GM21825 (cell line): ENCODE measurements at regions not wholly inside any gene's neighbourhood (a gene's known extent, or its start where the extent isn't known, plus 50 kb on each side); places are given as distances from the start of the nearest gene placed in this dataset.
"Not testable (repeated sequence)": the region's sequence is repeated elsewhere in the genome, so short reads cannot be mapped to it uniquely, and the experiment has no call there.

Experiments
- ATAC-seq: cut with Tn5 transposase; IDR thresholded peaks from one replicate; pipeline ENCODE4 v1.9.1; 2021; ENCODE audit warnings: mild to moderate bottlenecking, moderate library complexity; ENCODE audit not compliant: unreplicated experiment

DNA sequence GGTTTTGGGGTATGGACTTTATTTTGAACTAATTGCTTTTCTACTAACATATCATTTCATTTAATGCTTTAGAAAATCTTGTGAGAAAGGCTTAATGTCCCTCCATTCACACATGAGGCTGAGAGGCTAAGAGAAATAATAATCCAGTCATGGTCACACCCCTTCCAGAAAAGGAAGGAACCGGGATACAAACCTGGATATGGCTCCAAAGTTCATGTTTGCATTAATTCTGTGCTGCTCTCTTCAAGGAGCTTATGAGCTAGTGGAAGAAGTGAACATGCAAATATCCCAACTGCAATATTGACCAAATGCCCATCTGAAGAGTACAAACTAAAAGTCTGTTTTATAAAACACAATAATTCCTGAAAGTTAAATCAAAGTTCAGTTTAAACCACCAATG lies 732.1 kb upstream of the RIOK2 start:
- no peak for ATAC-seq

DNA sequence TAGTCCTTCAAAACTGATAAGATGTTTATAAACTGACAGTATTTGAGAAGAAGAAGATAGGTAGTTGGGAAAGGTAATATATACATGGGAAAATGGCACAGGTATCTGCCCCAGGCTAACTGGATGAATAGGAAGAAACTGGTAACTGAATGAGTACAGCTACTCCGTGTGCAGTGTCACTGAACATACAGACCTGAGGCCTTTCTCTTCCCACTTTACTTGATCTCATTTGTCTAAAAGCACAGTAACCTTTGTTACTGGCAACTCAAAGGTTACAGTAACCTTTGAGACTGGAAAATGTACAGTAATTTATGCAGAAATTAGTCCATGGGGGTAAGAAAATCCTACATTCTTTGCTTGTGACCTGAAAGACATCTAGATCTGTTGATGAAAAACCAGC lies 735.0 kb upstream of the RIOK2 start:
- no peak for ATAC-seq

DNA sequence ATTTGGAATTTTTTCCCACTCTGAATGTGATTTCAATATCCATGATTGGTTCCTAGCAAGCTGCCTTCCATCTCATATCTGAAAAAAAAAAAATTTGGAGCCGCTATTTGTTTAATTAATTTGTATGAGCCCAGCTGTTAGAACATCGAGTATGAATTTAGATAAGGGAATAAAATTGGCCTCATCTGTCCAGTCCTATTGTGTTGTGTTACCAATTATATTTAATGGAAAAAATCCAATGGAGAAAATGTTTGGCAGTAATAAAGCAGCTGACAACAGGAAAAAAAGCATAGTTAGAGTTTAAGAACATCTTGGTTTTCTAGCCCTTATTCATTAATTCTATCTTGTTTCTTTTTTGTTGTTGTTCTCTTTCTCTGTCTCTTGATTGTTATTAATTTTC lies 735.6 kb upstream of the RIOK2 start:
- ATAC-seq = no peak

DNA sequence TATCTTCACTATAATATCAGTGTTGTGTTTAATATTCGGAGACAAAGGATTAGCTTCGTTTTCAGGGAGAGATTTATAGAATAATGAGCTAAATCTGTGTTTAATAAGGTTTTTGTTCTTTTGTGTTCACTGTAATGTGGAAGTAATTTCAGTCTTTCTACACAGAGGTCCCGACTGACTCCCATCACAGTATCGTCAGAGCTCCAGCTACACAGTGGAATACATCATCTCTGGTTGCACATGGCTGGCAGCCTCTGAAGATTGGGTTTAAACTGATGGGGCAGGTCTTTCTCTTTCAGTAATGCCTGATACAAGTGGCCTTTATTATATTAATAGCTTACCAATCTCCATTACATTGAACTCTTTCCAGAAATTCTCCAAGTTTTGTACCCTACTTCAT lies 736.7 kb upstream of the RIOK2 start:
- no peak for ATAC-seq

DNA sequence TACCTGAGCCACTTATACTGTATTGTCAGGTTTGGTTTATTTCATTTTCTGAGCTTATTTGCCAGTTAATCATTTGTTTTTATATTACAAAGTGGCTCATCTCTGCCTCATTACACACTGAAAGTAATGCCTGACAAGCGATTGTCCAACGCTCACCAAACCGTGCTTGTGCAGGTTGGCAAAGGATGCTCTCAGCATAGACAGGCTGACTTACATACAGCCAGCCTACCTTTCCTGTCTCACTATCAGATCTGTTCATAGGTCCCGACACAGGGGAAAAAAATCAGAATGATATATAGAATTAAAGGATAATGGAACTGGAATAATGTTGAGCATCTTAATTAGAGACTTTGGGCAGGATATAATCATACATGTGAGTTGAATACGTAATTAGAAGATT lies 739.7 kb upstream of the RIOK2 start:
- no peak for ATAC-seq

DNA sequence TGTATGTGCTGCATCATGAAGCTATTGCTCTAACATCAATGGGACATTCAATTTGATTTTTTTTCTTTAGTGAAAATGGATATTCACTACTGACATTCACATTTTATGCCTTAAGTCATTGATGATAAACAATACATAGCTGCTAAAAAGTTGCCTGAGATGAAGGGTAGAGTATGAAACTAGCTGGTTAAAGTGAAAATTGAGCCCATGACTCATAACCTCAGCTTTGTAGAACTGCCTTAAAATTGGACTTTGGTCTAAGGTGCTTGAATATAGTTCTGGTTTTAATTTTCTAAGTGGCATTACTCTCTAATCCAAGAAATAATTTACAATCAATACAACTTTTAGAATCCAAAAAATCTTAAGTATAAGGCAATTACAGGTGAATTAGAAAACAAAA lies 740.4 kb upstream of the RIOK2 start:
- peak; percentile 51 for ATAC-seq

DNA sequence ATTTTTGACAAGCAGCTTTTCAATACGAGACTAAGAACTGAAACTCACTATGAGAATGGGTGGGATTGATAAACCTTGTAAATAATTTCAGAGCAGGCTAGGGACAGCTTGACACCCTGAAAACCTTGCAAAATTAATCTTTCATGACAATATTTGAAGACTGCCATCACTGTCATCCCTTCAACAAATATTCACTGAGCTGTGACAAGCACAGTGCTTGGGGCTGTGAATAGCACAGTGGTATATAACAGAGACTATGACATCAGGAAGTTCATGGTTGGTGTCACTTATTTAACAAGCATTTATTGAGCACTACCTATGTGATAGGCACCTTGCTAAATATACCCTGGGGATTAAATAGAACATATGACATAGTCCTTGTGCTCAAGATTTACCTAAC lies 741.0 kb upstream of the RIOK2 start:
- ATAC-seq = peak; percentile 70

DNA sequence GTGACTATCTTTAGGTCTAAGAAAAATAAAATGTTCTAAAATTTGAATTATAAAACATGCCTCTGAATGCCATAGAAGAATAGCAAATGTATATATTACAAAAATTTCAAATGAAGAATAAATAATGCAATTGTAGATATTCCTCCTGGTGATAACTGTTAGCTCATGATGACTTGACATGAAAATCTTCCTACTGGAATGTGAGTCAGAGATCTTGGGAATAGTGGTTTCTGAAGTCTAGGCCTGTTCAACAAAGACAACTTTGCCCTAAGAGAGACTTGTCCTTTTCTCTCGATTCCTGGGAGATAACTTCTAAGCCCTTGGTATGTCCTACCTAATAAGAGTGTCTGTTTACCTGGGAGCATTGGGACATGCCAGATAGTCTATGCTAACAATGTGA lies 746.3 kb upstream of the RIOK2 start:
- ATAC-seq = no peak

DNA sequence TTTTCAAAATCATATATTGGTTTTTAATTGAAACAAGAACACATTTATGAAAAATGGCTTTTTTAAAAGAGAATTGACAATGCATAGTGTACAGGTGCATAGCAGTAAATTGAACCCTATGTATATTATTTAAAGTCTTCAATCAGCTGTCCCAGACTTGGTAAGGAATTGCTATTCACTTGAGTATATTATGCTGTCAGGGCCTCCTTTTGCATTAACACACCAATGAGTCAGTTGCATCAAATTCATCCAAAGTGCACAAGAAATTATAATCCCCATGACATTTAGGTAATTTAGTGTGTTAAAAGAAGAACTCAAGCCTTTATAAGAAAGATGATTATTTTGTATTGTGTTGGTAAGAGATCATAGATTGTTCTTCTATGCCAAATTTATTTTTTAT lies 748.8 kb upstream of the RIOK2 start:
- ATAC-seq = no peak

DNA sequence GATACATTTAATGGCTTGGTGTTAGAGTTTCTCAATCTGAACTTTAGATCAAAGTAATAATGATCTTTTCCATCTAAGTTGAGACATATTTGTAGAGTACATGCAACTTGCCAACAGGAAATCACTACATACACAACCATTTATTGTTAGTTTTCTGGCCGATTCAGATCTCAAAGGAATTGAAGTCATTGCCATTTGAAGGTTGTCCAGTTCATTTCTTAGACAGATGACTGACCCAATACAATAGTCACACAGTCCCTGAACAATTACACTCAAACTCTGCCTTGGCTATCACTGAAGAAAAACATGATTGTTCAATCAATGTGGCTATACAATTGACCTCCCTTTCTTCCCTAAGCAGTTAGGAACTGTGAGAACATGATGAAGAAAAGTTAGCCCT lies 753.2 kb upstream of the RIOK2 start:
- ATAC-seq = no peak

DNA sequence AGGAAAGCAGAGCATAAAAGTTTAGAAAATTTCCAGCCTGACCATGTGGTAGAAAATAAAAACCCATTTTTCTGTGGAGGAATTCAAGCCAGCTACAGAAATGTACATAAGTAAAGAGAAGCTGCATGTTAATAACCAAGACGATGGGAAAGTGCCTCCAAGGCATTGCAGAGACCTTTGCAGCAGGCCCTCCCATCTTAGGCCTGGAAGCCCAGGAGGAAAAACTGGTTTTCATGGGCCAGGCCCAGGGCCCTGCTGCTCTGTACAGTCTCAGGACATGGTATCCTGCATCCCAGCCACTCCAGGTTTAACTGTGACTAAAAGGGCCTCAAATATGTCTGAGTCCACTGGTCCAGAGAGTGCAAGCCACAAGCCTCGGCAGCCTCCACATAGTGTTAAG lies 754.8 kb upstream of the RIOK2 start:
- no peak for ATAC-seq

DNA sequence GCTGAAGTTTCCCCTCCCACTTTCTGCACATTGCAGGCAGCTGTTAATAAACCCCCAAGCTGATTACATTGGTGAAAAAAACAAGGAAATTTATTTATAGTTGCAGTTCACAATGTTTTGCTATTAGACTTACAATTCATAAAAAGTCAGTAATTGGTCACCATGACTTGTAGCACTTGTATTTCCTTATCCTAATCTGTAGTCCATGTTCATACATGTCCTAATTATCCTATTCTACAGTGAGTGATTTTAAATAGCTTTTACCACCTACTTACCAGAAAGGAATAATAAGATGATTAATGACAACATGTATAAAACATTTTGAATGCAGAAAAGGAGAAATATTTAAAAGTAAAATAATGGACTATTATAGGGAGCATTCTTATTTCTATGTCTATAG lies 760.0 kb upstream of the RIOK2 start:
- ATAC-seq = no peak

DNA sequence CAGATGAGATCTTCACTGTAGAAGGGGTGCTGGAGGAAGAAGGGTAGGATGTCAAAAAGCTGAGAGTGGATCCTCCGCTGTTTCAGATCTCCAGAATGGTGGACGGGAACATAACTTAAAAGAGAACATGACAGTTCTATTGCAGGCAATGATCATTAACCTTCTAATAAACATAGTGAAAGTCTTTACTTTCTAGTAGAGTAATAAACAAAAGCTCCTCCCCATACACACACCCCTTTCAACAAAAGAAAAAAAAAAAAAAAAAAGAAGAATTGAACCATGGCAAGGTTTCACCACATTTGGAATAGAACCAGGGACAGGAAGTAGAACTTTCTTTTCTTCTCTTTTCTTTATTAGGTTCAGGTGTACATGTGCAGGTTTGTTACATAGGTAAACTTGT lies 768.1 kb upstream of the RIOK2 start:
- no peak for ATAC-seq

DNA sequence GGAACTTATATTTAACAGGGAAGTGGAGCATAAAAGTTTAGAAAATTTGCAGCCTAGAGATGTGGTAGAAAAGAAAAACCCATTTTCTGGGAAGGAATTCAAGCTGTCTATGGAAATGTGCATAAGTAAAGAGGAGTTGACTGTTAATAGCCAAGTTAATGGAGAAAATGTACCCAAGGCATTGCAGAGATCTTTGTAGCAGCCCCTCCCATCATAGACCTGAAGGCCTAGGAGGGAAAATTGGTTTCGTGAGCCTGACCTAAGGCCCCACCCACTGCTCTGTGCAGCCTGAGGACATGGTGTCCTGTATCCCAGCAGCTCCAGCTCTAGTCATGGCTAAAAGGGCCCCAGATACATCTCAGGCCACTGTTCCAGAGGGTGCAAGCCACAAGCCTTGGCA lies 772.4 kb upstream of the RIOK2 start:
- no peak for ATAC-seq

DNA sequence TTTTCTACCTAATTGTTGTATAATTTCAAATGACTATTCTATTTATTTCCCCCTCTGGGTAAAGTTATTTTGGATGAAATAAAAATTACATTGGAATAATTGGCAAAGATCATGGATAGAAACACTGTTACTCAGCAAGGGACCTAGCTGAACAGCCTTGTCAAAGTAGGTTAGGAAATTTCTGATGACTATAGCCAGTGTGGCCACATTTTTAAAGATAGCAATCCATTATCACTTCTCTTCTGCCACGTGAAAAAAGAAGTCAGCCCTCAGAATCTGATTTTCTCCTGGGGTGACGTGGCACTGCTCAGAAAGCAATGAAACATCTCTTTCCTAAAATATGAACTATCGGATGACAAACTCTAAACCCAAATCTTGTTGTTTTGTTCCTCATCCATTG lies 784.2 kb upstream of the RIOK2 start:
- no peak for ATAC-seq

DNA sequence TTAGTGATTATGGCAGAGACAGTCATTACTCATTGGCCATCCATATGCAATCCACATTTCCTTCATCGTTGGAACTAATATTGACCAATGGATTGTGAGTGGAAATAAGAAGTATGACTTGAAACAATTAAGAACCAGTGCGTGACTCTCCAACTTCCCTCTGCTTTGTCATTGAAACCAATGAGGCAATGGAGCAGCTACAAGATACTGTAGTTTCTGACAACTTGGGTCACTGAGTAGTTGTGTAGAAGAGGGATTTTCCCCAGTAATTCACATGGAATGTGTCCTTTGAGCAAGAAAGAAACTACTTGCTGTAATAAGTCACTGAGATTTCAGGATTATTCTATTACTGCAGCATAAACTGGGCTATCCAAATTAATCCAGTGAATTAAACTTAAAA lies 785.3 kb upstream of the RIOK2 start:
- ATAC-seq = no peak

DNA sequence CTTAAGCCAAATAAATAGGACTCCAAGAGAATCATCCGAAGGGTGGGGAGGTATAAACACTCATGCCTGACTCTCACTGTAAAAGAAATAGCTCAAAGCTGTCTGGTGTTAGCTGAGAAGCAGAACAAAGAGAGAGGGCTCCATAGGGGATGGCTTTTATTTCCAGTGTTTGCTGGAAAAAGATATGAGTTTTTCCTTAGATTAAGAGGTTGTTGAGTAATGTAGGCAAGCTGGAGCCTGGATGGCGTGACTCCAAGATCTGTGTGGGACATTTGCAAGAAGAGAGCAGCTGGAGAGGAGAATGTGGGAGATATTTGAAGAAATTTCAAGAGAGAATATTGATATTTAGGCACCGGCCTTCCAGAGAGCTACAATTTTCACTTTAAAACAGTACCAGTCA lies 793.7 kb upstream of the RGMB start:
- ATAC-seq = no peak

DNA sequence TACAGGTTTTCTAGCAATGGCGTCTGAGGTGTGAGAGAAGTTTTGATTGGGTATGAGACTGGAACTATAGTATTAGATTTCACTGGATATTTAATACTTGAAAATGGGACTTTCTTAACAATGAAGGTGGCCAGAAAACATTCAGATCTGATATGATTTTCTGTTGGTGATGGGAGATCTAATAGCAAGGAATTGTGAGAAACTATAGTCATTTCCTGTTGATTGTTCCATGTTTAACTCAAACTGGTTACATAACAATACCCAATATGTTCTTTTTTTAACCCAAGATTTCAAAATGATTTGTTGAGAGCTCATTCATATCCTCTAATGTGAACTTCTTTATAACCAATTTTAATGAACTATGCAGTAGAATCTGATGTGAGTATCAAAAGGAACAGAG lies 793.2 kb upstream of the RGMB start:
- ATAC-seq = no peak

DNA sequence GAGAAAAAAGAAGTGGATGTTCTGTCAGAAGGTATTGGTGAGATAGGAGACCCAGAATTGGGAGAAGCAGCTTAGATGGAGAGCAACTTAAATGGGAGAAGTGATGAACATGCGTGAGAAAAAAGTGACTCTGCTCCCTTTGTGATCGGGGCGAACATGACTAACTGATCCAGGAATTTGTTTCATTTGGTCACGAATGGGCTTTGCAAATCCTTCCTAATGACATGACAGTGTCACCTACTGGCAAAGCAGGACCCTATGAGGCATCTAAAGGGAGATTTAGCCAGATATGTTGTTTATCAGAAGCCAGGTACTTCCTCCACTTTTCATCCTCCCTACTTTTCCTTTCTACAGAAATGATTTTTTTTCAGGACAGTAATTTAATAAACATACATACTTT lies 787.4 kb upstream of the RGMB start:
- ATAC-seq = no peak

DNA sequence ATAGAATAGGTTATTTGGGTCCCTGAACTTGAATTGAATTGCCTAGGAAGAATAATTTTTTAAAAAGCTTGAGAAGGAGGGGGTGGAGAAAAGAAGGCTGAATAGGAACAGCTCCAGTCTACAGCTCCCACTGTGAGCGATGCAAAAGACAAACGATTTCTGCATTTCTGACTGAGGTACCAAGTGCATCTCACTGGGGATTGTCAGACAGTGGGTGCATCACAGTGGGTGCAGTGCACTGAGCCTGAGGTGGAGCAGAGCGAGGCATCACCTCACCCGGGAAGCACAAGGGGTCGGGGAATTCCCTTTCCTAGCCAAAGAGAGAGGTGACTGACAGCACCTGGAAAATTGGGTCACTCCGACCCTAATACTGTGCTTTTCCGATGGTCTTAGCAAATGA lies 782.2 kb upstream of the RGMB start:
- ATAC-seq = no peak

DNA sequence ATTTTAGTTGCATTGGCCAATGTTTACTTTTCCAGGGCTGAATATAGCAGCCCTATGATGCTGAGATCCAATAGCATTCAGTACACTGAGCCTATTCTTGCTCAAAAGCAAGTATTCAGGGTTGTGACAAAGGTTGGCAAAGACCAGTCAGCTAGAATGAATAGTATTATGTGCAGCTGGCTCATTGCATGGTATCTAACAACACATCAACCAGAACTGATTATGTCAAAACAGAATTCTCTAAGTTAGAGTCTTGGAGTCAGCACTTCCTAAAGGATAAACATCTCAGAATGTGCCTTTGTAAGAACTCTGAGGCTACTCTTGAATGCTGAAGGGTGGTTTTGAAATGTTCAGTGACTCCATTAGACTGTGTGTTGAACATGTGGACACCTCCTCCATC lies 774.5 kb upstream of the RGMB start:
- ATAC-seq = no peak

DNA sequence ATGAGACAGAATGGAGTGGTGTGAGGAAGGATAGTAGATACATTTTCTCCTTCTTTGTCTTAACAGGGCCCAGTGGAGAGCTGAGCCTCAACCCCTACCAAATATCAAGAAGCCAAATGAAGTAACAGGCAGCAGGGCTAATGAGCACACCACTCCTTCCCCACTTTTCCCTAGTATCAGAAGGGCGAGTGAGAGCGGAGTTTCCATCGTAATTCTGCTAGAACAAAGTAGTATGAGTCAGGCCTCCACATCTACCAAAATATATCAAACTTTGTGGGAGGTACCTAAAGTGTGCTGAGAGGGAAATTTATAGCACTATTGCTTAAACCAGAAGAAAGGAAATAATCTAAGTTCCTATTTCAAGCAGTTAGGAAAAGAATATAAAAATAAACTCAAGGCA lies 769.0 kb upstream of the RGMB start:
- ATAC-seq = no peak

DNA sequence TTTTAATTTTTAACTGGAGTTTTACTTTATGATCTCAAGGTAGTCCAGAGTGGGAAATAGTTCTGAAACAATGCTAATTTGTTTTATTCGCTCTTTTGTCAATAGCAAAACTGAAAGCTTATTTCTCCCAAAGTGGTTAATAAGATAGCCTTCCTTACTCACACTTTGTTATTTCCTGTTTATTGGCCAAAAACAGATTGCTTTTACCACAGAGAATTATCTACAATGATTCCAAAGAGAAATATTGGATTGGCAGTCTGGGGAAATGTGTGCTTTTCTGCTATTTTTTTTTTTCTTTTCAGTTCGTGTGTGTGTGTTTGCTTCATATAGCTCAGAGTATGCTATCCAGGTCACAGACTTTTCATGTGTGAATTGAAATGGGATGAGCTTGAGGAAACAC lies 756.7 kb upstream of the RGMB start:
- no peak for ATAC-seq

DNA sequence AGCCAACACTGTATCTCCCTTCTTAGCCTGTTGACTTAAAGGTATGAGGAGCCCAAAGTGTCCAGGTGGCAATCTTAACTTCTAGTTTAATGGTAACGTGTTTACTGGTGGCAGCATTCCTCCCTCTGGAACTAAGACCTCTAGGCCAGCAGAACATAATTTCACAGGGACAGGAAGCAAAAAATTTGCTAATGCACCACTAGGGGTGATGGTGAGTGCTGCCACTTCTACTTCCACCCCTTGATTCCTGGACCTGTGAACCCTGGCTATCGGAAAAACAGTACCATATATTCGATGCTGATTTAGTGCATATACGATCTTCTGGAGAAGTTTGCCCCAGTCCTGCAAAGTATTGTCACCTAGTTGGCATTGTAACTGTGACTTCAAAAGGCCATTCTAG lies 743.2 kb upstream of the RGMB start:
- ATAC-seq = not testable (repeated sequence)
